Renal cortex interstitium (tissue), 11 donors: ENCODE measurements at regions not wholly inside any gene's neighbourhood (a gene's known extent, or its start where the extent isn't known, plus 50 kb on each side); places are given as distances from the start of the nearest gene placed in this dataset.

Source experiments
- DNase-seq, 11 donors: peaks; one replicate each; pipeline ENCODE4 v3.0.0-alpha.2; 2013; ENCODE audit warnings: low read depth in 9 of 11, low spot score in 4 of 11; ENCODE audit errors: extremely low read depth in 1 of 11

DNA sequence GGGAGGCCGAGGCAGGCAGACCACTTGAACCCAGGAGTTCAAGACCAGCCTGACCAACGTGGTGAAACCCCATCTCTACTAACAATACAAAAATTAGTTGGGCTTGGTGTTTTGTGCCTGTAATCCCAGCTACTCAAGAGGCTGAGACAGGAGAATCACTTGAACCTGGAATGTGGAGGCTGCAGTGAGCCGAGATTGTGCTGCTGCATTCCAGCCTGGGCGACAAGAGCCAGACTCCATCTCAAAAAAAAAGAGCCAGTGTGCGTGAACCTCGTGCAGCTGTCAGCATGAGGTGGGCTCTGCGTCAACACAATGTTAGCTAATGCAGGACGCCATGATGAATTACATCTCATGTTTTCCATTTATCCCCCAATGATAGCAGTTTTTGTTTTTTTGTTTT lies 110.7 kb upstream of the SLC45A1 start:
- DNase-seq, result no peak

DNA sequence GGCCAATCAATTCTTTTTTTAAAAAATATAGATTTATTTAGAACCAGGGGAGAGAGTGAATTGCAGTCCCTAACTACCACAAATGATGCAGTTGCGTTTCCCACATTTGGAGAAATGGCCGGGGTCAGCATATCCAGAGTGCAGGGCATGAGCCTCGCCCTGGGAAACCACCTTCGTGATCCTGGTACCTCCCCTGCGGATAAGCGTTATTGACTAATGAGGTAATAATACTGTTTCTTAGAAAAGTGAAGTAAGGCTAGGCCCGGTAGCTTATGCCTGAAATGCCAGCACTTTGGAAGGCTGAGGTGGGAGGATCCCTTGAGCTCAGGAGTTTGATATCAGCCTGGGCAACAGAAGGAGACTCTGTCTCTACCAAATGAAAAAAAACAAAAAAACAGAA lies 111.5 kb upstream of the SLC45A1 start:
- DNase-seq, result no peak

DNA sequence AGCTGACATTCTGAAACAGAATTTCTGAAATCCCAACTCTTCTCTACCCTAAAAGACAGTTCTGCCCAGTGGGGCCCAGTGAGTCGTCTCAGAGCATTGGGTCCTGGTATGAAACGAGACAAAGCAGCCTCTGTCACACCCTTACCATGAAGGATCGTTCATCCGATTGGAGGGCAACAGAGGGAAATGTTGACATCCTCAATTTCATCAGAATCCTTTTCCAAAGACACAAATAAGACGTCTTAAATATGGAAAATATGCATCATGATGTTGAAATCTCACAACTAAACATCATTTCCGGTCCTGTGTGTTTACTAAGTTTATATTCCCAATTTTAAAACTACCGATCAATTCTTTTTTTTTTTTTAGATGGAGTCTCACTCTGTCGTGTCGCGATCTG lies 112.1 kb upstream of the SLC45A1 start:
- no peak for DNase-seq

- DNase-seq, result no peak
These were observed 113.1 kb upstream of the SLC45A1 start for GRCh38 chr1:8204826-8205225.

GRCh38 chr1:8203551-8203950 lies 114.4 kb upstream of the SLC45A1 start:
- no peak for DNase-seq

- DNase-seq, result no peak
These were observed 114.9 kb upstream of the SLC45A1 start for GRCh38 chr1:8203056-8203455.

DNA sequence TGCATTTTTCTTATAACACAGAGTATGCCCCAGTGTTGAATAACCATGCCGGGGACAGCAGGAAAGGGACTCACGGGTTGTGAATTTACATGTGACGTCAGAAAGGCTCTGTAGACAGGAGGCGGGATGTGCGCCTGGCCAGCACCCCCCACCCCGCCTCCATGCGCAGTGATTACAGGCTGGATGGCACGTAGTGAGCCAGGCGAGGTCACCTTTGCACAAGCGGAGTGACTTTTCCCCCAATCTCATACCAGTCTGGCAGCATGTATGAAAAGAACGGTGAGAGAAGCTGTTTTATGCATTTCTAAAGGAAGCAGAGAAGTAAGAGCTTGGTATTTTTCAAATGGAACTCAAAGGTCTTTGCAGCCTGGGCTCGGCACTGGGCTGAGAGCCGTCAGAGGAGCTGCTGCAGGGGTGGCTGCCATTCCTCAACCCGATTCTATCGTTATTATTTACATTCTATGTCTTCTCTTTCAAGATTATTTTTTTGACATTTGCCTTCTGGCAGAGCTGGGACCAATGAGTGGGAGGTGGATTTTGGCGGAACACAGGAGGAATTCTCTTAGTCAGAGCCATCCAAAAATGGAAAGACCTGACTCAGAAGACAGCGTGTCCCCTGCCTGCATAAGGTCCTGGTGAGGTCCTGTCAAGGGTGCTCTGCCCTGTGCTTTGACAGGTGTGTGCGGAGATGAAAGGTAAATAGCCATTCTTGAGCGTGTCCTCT lies 115.6 kb upstream of the SLC45A1 start:
- DNase-seq, result peak in 6 of 11 donors; percentile 24 to 63 (median 54)

- no peak for DNase-seq
These were observed 116.5 kb upstream of the SLC45A1 start for GRCh38 chr1:8201331-8201861.

DNA sequence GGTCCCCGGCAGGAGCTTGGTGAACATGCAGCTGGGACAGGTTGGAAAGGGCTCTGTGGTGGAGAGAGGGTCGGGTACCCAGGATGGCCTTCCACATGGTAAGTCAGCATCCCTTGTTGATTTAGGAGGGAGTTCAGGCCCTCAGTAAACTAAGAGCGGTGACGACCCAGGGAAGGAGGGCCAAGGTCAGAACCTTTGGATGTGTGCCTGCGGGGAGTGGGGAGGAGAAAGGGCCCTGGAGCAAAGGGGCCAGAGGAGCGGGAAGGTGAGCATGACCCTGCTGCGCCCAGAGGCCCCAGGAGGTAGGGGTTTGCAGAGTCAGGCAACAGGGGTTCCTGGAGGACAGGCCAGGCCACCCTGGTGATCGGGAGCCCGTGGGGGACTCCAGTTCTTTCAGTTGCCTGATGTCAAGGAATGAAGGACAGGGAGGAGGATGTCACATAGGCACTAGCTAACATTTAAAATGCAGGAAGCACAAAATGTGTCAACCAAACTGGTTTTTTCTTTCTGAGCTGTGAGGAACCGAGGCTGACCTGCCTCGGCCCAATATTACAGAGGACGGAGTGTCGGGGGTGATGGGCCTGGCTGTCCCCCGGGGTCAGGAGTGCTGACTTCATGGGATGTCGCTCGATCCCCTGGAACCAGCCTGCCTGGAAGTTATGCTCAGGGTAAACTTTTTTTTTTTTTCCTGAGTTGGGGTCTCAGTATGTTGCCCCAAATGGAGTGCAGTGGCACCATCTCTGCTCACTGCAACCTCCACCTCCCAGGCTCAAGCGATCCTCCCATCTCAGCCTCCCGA lies 117.4 kb upstream of the SLC45A1 start:
- no peak for DNase-seq

DNA sequence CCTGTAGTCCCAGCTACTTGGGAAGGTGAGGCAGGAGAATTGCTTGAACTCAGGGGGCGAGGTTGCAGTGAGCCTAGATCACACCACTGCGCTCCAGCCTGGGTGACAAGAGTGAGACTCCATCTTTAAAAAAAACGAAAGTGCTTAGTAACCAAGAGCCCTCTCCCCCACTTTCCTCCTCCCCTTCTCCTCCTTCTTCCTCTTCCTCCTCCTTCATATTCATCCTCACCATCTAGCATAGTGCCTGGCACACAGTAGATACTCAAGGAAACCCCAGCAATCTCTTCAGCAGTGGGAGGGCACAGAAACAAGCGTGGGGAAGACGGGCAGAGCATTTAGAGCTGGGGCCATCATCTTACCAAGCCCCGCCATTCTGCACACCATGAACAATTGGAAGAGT lies 119.4 kb upstream of the SLC45A1 start:
- DNase-seq, result no peak

- DNase-seq, result no peak
These were observed 120.2 kb upstream of the SLC45A1 start for GRCh38 chr1:8197493-8198282.

GRCh38 chr1:8194481-8195227 lies 123.3 kb upstream of the SLC45A1 start:
- DNase-seq, result no peak

GRCh38 chr1:8193840-8194406 lies 124.0 kb upstream of the SLC45A1 start:
- DNase-seq, result no peak

- DNase-seq, result no peak
These were observed 126.4 kb upstream of the SLC45A1 start for GRCh38 chr1:8191474-8191873.

DNA sequence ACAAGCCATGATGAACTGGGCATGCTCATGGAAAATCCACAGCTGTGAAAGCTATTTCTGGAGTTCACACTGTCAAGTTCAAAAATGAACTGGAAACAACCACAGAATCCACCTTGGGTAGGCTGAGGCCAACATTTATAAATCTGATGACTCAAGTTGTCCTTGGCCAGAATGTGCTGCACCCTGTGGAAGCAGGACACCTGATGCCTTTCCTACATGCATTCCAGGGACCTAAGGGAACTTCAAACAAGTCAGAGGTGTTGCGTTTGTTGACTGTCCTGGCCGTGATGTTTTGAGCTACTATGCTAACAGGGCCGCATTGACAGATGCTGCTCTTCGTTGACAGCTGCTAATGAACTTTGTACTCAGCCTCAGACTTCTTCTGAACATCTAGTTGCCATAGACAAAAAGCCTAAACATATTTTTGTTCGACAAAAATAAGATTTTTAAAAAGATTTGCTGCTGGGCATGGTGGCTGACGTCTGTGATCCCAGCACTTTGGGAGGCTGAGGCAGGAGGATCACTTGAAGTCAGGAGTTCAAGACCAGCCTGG lies 127.9 kb upstream of the SLC45A1 start:
- DNase-seq, result no peak

DNA sequence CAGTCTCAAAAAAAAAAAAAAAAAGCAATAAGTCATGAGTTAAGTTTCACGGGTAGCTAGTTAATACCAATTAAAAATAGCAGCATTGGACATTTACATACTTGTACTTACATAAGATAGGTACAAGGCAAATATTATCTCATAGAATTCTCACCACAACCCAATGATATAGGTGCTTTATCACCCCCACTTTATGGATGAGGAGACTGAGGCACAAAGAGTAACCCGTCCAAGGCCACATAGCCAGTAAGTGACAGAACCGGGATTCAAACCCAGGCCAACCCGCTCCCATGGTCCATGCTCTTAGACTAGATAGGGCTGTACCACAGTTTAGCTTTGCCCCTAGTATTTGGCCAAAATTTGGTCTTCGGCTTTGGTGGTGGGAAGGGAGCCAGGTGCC lies 132.5 kb upstream of the SLC45A1 start:
- no peak for DNase-seq

GRCh38 chr1:8184301-8184700 lies 133.6 kb upstream of the SLC45A1 start:
- DNase-seq, result no peak

- DNase-seq, result no peak
These were observed 135.7 kb upstream of the SLC45A1 start for GRCh38 chr1:8182034-8182761.
